ENCODE measurements at regions not wholly inside any gene's neighbourhood (a gene's known extent, or its start where the extent isn't known, plus 50 kb on each side); places are given as distances from the start of the nearest gene placed in this dataset.

DNA sequence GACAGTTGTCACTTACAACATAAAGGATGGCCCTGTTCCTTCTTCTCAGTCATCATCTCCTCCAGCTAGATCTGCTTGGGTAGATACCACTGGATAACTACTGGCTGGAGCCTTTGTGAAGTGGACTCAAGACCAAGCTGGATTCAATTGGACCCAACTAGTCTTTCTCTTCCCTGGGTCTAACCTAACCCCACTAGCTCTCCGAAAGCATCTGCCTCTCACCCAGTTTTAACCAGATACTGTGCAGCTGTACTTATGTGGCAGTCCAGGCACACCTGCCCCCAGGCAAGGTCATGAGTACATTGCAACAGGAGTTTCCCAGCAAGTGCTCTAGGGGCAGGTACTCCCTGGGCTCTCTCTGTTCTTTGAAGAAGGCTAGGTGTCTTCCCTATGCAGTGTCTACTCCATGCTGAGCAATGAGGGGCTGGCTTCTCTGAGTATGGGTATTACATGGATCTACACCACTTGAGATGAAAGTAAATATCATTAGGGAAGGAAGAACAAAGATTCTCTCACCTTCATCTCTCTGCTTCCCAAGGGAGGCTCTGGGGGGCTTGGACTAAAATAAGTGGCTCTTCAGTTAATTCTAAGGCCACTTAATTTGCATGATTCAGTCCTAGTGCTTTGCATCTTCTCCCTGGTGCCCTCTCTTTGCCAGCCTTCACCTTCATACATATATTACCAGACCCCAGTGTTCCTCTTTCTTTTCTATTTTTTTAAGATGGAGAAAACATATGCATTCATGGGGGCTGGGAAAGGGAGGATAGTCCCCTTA is 236.1 kb downstream of the NXPE2 start:
- H3K9me3 ChIP-seq = no peaks in the 10 kb centered on the region
- TF ChIP-seq, protein P1, sequence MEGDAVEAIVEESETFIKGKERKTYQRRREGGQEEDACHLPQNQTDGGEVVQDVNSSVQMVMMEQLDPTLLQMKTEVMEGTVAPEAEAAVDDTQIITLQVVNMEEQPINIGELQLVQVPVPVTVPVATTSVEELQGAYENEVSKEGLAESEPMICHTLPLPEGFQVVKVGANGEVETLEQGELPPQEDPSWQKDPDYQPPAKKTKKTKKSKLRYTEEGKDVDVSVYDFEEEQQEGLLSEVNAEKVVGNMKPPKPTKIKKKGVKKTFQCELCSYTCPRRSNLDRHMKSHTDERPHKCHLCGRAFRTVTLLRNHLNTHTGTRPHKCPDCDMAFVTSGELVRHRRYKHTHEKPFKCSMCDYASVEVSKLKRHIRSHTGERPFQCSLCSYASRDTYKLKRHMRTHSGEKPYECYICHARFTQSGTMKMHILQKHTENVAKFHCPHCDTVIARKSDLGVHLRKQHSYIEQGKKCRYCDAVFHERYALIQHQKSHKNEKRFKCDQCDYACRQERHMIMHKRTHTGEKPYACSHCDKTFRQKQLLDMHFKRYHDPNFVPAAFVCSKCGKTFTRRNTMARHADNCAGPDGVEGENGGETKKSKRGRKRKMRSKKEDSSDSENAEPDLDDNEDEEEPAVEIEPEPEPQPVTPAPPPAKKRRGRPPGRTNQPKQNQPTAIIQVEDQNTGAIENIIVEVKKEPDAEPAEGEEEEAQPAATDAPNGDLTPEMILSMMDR (IDR thresholded peaks at IDR 0.05) = no peak

DNA sequence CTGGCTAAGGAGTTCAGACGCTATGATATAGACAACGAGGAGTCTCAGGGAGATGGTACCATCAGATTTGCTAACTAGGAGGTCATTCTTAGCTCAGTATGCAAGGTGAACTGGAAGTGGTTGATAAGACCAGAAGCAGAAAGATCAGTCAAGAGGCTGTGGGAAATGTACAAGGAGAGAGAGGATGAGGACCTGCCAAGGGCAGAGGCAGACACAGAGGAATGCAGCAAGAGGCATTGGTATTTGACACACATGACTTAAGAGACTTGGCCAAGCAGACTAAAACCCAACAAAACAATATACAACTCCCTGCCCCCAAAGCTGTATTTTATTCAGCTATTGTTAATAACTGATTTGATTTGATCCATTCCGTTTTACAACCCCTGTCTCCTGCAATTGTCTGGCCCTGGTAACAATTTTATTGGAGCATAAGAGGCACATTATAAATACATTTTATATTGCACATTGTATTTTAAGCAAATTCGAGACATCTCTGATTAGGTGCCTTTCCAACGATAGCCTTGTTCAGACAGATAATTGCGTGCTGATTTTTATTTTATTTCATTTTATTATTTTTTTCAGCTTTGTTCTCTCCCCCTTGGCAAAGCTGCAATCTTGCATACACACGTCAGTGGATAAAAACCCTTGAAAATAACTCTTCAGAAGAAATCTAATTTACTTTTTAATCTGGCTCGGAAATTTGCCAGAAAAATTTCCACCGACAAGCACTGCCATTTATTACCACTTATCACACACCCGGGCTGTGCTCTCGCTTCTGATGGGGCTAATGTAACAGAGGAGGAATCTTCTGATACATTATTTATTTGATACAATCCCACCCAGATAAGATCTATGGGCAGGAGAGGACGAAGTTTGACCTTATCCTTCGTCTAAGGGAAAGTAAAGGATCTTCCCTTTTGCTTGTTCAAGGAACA is 237.8 kb downstream of the NXPE2 start:
- TF ChIP-seq, protein P1 (IDR thresholded peaks at IDR 0.05) = no peak
- ATAC-seq (ENCODE audit: insufficient number of reproducible peaks, low FRiP score, low read depth) (no peak), DNase-seq (ENCODE audit: low spot score) (no peak)
- Histone ChIP-seq H3K4me3 (no peak overlapping the region), H3K9me3 (no peaks in the 10 kb centered on the region), H3K27me3 (replicated peaks; ENCODE audit: insufficient read depth) (no peaks in the 10 kb centered on the region), H3K27ac (no peak overlapping the region), H3K4me1 (ENCODE audit: control insufficient read depth in 1 of 2, low read depth in 2 of 2) (no peaks in the 10 kb centered on the region), H3K36me3 (no peaks in the 10 kb centered on the region)

More for the DNA sequence above, 236.1 kb downstream of the NXPE2 start:
- DNase-seq (ENCODE audit: low spot score) (no peak), ATAC-seq (ENCODE audit: insufficient number of reproducible peaks, low FRiP score, low read depth) (no peak)
- no peaks in the 10 kb centered on the region for H3K4me1 ChIP-seq (ENCODE audit: control insufficient read depth in 1 of 2, low read depth in 2 of 2)
- no peaks in the 10 kb centered on the region for H3K36me3 ChIP-seq
- H3K27ac ChIP-seq = no peak overlapping the region
- H3K27me3 ChIP-seq (replicated peaks; ENCODE audit: insufficient read depth) = no peaks in the 10 kb centered on the region
- no peak overlapping the region for H3K4me3 ChIP-seq

DNA sequence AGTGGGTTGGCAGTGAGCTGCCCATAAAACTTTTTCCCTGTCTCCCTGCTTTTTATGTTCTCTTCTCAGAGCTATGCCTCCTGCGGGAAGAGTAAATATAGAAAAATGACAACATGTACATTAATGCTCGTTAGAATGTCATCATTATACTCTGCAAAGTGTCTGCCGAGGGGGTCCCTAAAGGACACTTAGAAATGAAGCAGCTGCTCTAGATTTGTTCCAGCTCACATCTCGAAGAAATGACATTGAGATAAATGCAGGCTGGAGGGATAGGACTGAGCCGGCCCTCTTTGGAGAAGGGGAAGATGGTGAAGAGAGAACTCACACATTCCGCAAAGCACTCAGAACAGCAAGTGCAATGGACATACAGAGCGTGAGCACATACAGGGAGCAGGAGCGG is 240.0 kb downstream of the NXPE2 start:
- no peak for ATAC-seq (ENCODE audit: insufficient number of reproducible peaks, low FRiP score, low read depth)
- no peak for DNase-seq (ENCODE audit: low spot score)
- Histone ChIP-seq H3K36me3 (no peaks in the 10 kb centered on the region), H3K9me3 (no peaks in the 10 kb centered on the region), H3K27ac (no peak overlapping the region), H3K4me3 (no peak overlapping the region), H3K27me3 (replicated peaks; ENCODE audit: insufficient read depth) (no peaks in the 10 kb centered on the region), H3K4me1 (ENCODE audit: control insufficient read depth in 1 of 2, low read depth in 2 of 2) (no peaks in the 10 kb centered on the region)
- TF ChIP-seq, protein P1 (IDR thresholded peaks at IDR 0.05) = no peak

DNA sequence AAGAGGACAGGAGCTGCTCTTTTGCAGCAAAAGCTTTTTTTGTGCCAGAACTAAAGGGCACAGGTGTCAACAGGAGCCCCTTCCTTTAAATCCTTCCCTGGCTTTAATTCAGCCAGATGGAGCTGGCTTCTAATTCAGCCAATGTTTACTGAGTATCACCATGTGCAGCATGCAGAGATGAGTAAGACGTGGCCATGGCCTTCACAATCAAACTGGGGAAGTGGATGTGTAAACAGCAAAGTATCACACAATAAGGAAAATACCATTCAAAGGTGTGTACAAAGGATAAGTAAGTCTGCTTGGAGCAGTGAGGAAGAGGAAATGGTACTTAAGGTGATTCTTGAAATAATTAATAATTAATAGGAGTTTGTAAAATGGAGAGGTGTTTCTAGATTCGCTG is 243.4 kb downstream of the NXPE2 start:
- no peak for DNase-seq (ENCODE audit: low spot score)
- no peak overlapping the region for H3K4me3 ChIP-seq
- no peaks in the 10 kb centered on the region for H3K4me1 ChIP-seq (ENCODE audit: control insufficient read depth in 1 of 2, low read depth in 2 of 2)
- no peaks in the 10 kb centered on the region for H3K27me3 ChIP-seq (replicated peaks; ENCODE audit: insufficient read depth)
- TF ChIP-seq, protein P1 (IDR thresholded peaks at IDR 0.05) = no peak
- no peaks in the 10 kb centered on the region for H3K9me3 ChIP-seq
- no peak overlapping the region for H3K27ac ChIP-seq
- H3K36me3 ChIP-seq = no peaks in the 10 kb centered on the region
- ATAC-seq (ENCODE audit: insufficient number of reproducible peaks, low FRiP score, low read depth) = no peak

DNA sequence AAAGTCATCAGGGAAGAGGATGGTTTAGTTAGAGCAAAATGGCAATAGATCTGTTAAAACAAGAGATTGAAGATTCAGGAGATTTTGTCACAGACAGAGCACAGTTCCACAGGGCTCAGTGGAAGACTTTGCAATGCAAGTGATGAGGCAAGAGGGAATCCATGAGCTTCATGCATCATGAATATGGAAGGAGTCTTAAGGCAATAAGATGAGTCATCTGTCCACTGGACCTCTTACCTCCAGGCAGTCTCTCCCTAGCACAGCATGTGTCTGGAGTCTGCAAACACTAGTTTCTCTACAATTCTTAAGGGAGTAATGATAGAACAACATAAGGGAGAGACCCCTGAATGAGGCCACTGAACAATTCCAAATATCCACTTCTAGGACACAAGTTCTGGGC is 245.7 kb downstream of the NXPE2 start:
- Histone ChIP-seq H3K27ac (no peak overlapping the region), H3K4me1 (ENCODE audit: control insufficient read depth in 1 of 2, low read depth in 2 of 2) (no peaks in the 10 kb centered on the region), H3K36me3 (no peaks in the 10 kb centered on the region), H3K27me3 (replicated peaks; ENCODE audit: insufficient read depth) (no peaks in the 10 kb centered on the region), H3K4me3 (no peak overlapping the region), H3K9me3 (no peaks in the 10 kb centered on the region)
- TF ChIP-seq, protein P1 (IDR thresholded peaks at IDR 0.05) = no peak
- no peak for ATAC-seq (ENCODE audit: insufficient number of reproducible peaks, low FRiP score, low read depth)
- DNase-seq (ENCODE audit: low spot score) = no peak
